22Rv1 (cell line): ENCODE measurements at regions not wholly inside any gene's neighbourhood (a gene's known extent, or its start where the extent isn't known, plus 50 kb on each side); places are given as distances from the start of the nearest gene placed in this dataset.

Source experiments
- H3K27ac ChIP-seq: fragments of 450-650 bp; 2 replicates; pipeline ENCODE4 v1.5.1; 2017
- ZFX ChIP-seq: fragments of 450-650 bp; IDR thresholded peaks from 2 replicates; pipeline ENCODE4 v1.6.1; 2017; ENCODE audit warnings: antibody characterized with exemption, borderline replicate concordance
- TF ChIP-seq, protein P1 (sequence below): fragments of 450-650 bp; IDR thresholded peaks from 2 replicates; pipeline ENCODE4 v1.5.1; 2017; ENCODE audit warnings: mild to moderate bottlenecking

DNA sequence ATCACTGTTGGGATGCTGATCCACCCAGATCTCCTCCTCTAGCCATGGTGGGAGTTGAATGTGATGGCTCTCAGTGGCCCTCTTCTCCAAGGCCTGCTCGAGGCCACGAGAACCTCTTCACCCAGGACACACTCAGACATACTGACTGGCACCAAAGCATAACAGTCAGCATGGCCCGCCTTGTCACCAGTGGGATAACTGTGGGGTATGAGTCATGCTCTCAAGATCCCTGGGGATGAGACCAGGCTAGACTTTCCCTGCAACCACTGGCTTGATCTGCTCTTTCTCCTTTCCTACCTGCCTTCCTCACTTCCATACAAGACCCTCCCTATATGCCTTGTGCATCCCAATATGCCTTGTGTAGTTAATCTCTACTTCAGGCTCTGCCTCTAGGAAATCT lies 66.8 kb downstream of the RIN2 start:
- no peak overlapping the region for H3K27ac ChIP-seq
- TF ChIP-seq ZFX, result no peak
- TF ChIP-seq, protein P1, sequence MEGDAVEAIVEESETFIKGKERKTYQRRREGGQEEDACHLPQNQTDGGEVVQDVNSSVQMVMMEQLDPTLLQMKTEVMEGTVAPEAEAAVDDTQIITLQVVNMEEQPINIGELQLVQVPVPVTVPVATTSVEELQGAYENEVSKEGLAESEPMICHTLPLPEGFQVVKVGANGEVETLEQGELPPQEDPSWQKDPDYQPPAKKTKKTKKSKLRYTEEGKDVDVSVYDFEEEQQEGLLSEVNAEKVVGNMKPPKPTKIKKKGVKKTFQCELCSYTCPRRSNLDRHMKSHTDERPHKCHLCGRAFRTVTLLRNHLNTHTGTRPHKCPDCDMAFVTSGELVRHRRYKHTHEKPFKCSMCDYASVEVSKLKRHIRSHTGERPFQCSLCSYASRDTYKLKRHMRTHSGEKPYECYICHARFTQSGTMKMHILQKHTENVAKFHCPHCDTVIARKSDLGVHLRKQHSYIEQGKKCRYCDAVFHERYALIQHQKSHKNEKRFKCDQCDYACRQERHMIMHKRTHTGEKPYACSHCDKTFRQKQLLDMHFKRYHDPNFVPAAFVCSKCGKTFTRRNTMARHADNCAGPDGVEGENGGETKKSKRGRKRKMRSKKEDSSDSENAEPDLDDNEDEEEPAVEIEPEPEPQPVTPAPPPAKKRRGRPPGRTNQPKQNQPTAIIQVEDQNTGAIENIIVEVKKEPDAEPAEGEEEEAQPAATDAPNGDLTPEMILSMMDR, result no peak

DNA sequence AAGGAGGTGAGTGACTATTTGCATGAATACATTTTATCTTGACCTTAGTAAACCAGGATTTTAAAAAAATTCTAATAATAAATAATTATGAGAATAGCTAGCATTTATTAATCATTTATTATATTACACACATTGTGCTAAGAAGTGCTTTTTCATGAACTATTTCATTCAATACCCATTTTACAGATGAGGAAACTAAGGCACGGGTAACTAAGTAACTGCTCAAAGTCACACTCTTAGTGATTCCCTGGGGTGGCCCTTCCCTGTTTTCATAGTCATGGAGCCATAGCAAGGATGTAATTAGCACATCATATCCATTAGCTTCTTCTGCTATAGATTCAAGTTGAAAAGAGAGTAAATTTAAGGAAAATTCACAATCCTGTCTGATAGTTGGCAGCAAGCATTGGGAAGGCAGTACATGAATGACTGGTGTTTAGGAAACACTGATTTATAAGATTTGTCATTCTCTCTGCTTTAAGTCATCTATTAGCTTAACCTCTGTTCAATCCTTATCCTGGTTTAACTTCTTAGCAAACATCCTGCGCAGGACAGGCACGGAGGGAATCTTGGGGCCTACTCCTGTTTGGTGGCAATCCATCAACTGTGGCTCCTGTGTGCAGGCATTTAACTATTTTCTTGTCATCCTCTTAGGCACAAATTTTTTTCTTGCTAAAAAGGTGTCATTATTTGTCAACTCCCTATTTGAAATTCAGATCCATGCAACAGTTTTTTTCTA lies 68.3 kb downstream of the RIN2 start:
- TF ChIP-seq, protein P1, result no peak
- TF ChIP-seq ZFX, result no peak

DNA sequence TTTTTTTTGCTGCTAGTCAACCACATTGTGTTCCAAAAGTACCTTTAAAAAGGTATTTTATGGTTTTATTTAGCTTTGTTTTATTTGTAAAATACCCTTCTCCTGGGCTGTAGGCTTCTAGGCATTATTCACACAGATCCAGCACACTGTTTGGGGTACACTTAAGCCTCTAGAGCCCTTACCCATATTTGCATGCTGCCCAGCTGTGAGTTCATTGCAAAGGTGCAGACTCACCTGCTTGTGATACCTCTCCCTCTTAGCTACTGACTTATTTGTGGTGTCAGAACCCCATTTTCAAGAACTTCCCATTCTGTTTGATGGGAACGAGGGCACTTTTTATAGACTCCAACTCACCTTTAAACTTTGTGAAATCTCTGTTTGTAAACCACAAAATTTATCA lies 69.8 kb downstream of the RIN2 start:
- TF ChIP-seq, protein P1, result no peak
- TF ChIP-seq ZFX, result no peak
- H3K27ac ChIP-seq, result no peak overlapping the region

More for the DNA sequence above, 68.3 kb downstream of the RIN2 start:
- H3K27ac ChIP-seq, result no peak overlapping the region

DNA sequence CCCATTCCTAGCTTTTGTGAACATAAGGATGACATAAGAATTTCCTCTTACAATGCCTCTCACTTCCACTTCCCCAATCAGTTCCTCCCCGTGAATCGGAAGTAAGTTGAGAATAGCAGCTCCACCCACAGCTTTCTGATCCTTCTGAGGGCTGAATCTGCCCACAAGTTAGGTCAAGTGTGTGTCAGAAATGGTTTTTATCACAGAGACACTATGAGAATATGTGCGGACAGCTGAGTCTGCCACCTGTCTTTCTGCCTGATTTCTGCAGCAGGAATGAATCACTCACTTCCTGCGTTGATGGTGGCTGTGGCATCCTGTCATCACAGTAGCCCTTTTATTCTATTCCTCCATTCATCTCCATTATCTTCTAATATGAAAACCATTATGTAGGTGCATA lies 70.2 kb downstream of the RIN2 start:
- TF ChIP-seq, protein P1, result no peak
- TF ChIP-seq ZFX, result no peak
- H3K27ac ChIP-seq, result no peak overlapping the region

GRCh38 chr20:19830211-19830785 lies 72.2 kb downstream of the RIN2 start:
- no peak overlapping the region for H3K27ac ChIP-seq
- no peak for TF ChIP-seq ZFX
- TF ChIP-seq, protein P1, result no peak

DNA sequence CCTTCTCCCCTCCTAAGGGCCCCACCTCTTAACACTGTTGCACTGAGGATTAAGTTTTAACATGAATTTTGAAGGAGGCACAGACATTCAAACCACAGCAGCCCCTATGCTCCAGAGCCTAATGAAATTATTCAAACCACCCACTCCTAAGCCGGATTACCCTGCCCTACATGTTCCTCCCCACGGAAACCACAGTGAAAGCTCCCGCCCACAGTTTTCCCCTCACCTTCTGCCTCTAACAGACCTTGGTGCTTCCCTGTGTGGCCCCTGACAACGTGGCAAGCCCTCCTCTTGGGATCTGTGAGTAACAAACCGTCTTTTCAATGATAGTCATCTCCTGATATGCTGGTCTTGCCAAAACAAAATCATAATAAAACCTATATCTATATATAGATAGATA lies 74.8 kb downstream of the RIN2 start:
- TF ChIP-seq, protein P1, result no peak
- no peak for TF ChIP-seq ZFX
- H3K27ac ChIP-seq, result no peak overlapping the region

DNA sequence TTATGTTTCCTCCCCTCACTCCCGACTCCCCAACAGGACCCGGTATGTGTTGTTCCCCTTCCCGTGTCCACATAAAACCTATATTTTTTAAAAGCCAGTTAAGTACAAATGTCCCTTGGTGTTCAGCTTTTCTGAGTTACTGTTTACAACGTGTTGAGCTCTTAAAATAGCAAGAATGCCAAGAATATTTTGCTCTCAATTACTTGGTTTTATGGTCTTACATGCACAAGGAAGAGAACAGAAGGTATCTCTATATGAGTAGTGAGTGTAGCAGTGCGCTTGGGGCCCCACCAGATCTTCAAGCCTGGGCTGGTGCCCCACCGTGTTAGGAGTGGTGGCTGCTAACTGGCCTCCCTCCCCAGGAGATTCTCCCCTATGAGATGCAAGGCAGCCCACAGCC lies 75.3 kb downstream of the RIN2 start:
- no peak for TF ChIP-seq ZFX
- TF ChIP-seq, protein P1, result no peak
- H3K27ac ChIP-seq, result no peak overlapping the region
